Activated CD4-positive, alpha-beta T cell treated with anti-CD3 and anti-CD28 coated beads, Interleukin-2, amount 10 ng/mL, durations not matched to agents 7 days and 5 days (primary cell): ENCODE measurements at regions not wholly inside any gene's neighbourhood (a gene's known extent, or its start where the extent isn't known, plus 50 kb on each side); places are given as distances from the start of the nearest gene placed in this dataset.

Experiments used
- CTCF ChIA-PET: fragments of 350-600 bp; sonication (Branson Sonifier 250); formaldehyde crosslinking; loops from one replicate; lab custom pipeline; 2021; ENCODE audit warnings: antibody characterized with exemption; lab: Charles Lee
- POLR2A ChIA-PET: fragments of 350-600 bp; sonication (Branson Sonifier 250); formaldehyde crosslinking; loops from one replicate; lab custom pipeline; 2021; ENCODE audit warnings: antibody characterized with exemption; lab: Charles Lee
- DNase-seq: peaks from one replicate; pipeline ENCODE4 v3.0.0-alpha.2; 2020
- H3K27ac Mint-ChIP-seq: one replicate; pipeline ENCODE4 v1.8.0; 2021; ENCODE audit warnings: mild to moderate bottlenecking, moderate library complexity, mixed read lengths
- H3K27me3 Mint-ChIP-seq: one replicate; pipeline ENCODE4 v1.8.0; 2021; ENCODE audit warnings: mixed read lengths
- H3K36me3 Mint-ChIP-seq: one replicate; pipeline ENCODE4 v1.8.0; 2021; ENCODE audit warnings: low read depth, mixed read lengths
- H3K4me1 Mint-ChIP-seq: one replicate; pipeline ENCODE4 v1.8.0; 2021; ENCODE audit warnings: mixed read lengths
- H3K4me3 Mint-ChIP-seq: one replicate; pipeline ENCODE4 v1.8.0; 2021; ENCODE audit warnings: mild to moderate bottlenecking, moderate library complexity, mixed read lengths
- H3K9me3 Mint-ChIP-seq: one replicate; pipeline ENCODE4 v1.8.0; 2021; ENCODE audit warnings: mixed read lengths

- DNase-seq: no peak
- H3K27ac Mint-ChIP-seq: no peak overlapping the region
- POLR2A ChIA-PET: no interaction called here
- no peaks in the 10 kb centered on the region for H3K36me3 Mint-ChIP-seq
- H3K4me1 Mint-ChIP-seq: no peaks in the 10 kb centered on the region
- CTCF ChIA-PET: no interaction called here
- H3K4me3 Mint-ChIP-seq: no peak overlapping the region
- H3K9me3 Mint-ChIP-seq: no peaks in the 10 kb centered on the region
- H3K27me3 Mint-ChIP-seq: no peaks in the 10 kb centered on the region
Measured at GRCh38 chr6:103707596-103708325, 1152.0 kb downstream of the HACE1 start.

- POLR2A ChIA-PET: no interaction called here
- H3K27me3 Mint-ChIP-seq: no peaks in the 10 kb centered on the region
- CTCF ChIA-PET: no interaction called here
Measured at GRCh38 chr6:103699769-103700168, 1160.0 kb downstream of the HACE1 start.

GRCh38 chr6:103687430-103687829 lies 1172.3 kb downstream of the HACE1 start:
- ChIA-PET POLR2A (no interaction called here), CTCF (no interaction called here)
- Mint-ChIP-seq H3K9me3 (no peaks in the 10 kb centered on the region), H3K27me3 (no peaks in the 10 kb centered on the region), H3K36me3 (no peaks in the 10 kb centered on the region), H3K27ac (no peak overlapping the region), H3K4me3 (no peak overlapping the region), H3K4me1 (no peaks in the 10 kb centered on the region)
- DNase-seq: no peak

More at GRCh38 chr6:103699769-103700168, 1160.0 kb downstream of the HACE1 start:
- Mint-ChIP-seq H3K36me3 (no peaks in the 10 kb centered on the region), H3K4me1 (no peaks in the 10 kb centered on the region), H3K4me3 (no peak overlapping the region), H3K27ac (no peak overlapping the region), H3K9me3 (no peaks in the 10 kb centered on the region)
- DNase-seq: no peak

GRCh38 chr6:103680116-103680515 lies 1179.6 kb downstream of the HACE1 start:
- H3K4me1 Mint-ChIP-seq: peaks cover 3% of the 10 kb centered on the region
- POLR2A ChIA-PET: no interaction called here
- CTCF ChIA-PET: no interaction called here
- no peak overlapping the region for H3K27ac Mint-ChIP-seq
- H3K27me3 Mint-ChIP-seq: no peaks in the 10 kb centered on the region
- no peak overlapping the region for H3K4me3 Mint-ChIP-seq
- DNase-seq: no peak
- no peaks in the 10 kb centered on the region for H3K36me3 Mint-ChIP-seq
- no peaks in the 10 kb centered on the region for H3K9me3 Mint-ChIP-seq

GRCh38 chr6:103677290-103677689 lies 1182.4 kb downstream of the HACE1 start:
- ChIA-PET CTCF (no interaction called here), POLR2A (no interaction called here)
- no peak overlapping the region for H3K4me3 Mint-ChIP-seq
- peaks cover 3% of the 10 kb centered on the region for H3K4me1 Mint-ChIP-seq
- DNase-seq: no peak
- H3K27ac Mint-ChIP-seq: no peak overlapping the region
- H3K36me3 Mint-ChIP-seq: no peaks in the 10 kb centered on the region
- no peaks in the 10 kb centered on the region for H3K9me3 Mint-ChIP-seq
- H3K27me3 Mint-ChIP-seq: no peaks in the 10 kb centered on the region

GRCh38 chr6:103675807-103676406 lies 1183.8 kb downstream of the HACE1 start:
- POLR2A ChIA-PET: no interaction called here
- Mint-ChIP-seq H3K9me3 (no peaks in the 10 kb centered on the region), H3K27ac (no peak overlapping the region)

GRCh38 chr6:103674790-103675189 lies 1184.9 kb downstream of the HACE1 start:
- POLR2A ChIA-PET: no interaction called here
- no peaks in the 10 kb centered on the region for H3K27me3 Mint-ChIP-seq

More at GRCh38 chr6:103675807-103676406, 1183.8 kb downstream of the HACE1 start:
- no peak overlapping the region for H3K4me3 Mint-ChIP-seq
- CTCF ChIA-PET: no interaction called here
- H3K27me3 Mint-ChIP-seq: no peaks in the 10 kb centered on the region
- no peaks in the 10 kb centered on the region for H3K36me3 Mint-ChIP-seq
- no peak for DNase-seq
- peaks cover 3% of the 10 kb centered on the region for H3K4me1 Mint-ChIP-seq

GRCh38 chr6:103672169-103672568 lies 1187.5 kb downstream of the HACE1 start:
- Mint-ChIP-seq H3K27ac (no peak overlapping the region), H3K4me1 (peaks cover 3% of the 10 kb centered on the region), H3K27me3 (no peaks in the 10 kb centered on the region), H3K4me3 (no peak overlapping the region), H3K9me3 (no peaks in the 10 kb centered on the region), H3K36me3 (no peaks in the 10 kb centered on the region)
- POLR2A ChIA-PET: no interaction called here
- DNase-seq: no peak
- CTCF ChIA-PET: no interaction called here

More at GRCh38 chr6:103674790-103675189, 1184.9 kb downstream of the HACE1 start:
- no peak for DNase-seq
- no peaks in the 10 kb centered on the region for H3K9me3 Mint-ChIP-seq
- CTCF ChIA-PET: no interaction called here
- peaks cover 3% of the 10 kb centered on the region for H3K4me1 Mint-ChIP-seq
- H3K4me3 Mint-ChIP-seq: no peak overlapping the region
- no peak overlapping the region for H3K27ac Mint-ChIP-seq
- H3K36me3 Mint-ChIP-seq: no peaks in the 10 kb centered on the region

GRCh38 chr6:103629613-103630012 lies 1230.1 kb downstream of the HACE1 start:
- H3K27me3 Mint-ChIP-seq: no peaks in the 10 kb centered on the region
- no peaks in the 10 kb centered on the region for H3K4me1 Mint-ChIP-seq
- DNase-seq: no peak
- no peak overlapping the region for H3K4me3 Mint-ChIP-seq
- ChIA-PET POLR2A (no interaction called here), CTCF (no interaction called here)
- no peaks in the 10 kb centered on the region for H3K9me3 Mint-ChIP-seq
- H3K36me3 Mint-ChIP-seq: no peaks in the 10 kb centered on the region
- H3K27ac Mint-ChIP-seq: no peak overlapping the region

GRCh38 chr6:103617642-103618041 lies 1242.1 kb downstream of the HACE1 start:
- Mint-ChIP-seq H3K27me3 (no peaks in the 10 kb centered on the region), H3K36me3 (no peaks in the 10 kb centered on the region), H3K4me3 (no peak overlapping the region), H3K4me1 (no peaks in the 10 kb centered on the region), H3K27ac (no peak overlapping the region), H3K9me3 (peaks cover 17% of the 10 kb centered on the region)
- ChIA-PET CTCF (no interaction called here), POLR2A (no interaction called here)
- no peak for DNase-seq

- DNase-seq: no peak
- Mint-ChIP-seq H3K27me3 (no peaks in the 10 kb centered on the region), H3K27ac (no peak overlapping the region), H3K9me3 (peaks cover 6% of the 10 kb centered on the region), H3K4me3 (no peak overlapping the region), H3K4me1 (no peaks in the 10 kb centered on the region), H3K36me3 (no peaks in the 10 kb centered on the region)
- ChIA-PET POLR2A (no interaction called here), CTCF (no interaction called here)
Measured at GRCh38 chr6:103587722-103588121, 1272.0 kb downstream of the HACE1 start.

GRCh38 chr6:103578115-103578514 lies 1281.6 kb downstream of the HACE1 start:
- ChIA-PET CTCF (no interaction called here), POLR2A (no interaction called here)
- H3K4me1 Mint-ChIP-seq: no peaks in the 10 kb centered on the region
- no peaks in the 10 kb centered on the region for H3K36me3 Mint-ChIP-seq
- no peak overlapping the region for H3K4me3 Mint-ChIP-seq
- no peaks in the 10 kb centered on the region for H3K27me3 Mint-ChIP-seq
- peaks cover 8% of the 10 kb centered on the region for H3K9me3 Mint-ChIP-seq
- DNase-seq: no peak
- H3K27ac Mint-ChIP-seq: no peak overlapping the region

- Mint-ChIP-seq H3K27me3 (no peaks in the 10 kb centered on the region), H3K27ac (no peak overlapping the region), H3K4me3 (no peak overlapping the region), H3K36me3 (no peaks in the 10 kb centered on the region), H3K4me1 (no peaks in the 10 kb centered on the region), H3K9me3 (peaks cover 2% of the 10 kb centered on the region)
- ChIA-PET CTCF (no interaction called here), POLR2A (no interaction called here)
- no peak for DNase-seq
Measured at GRCh38 chr6:103570431-103570830, 1289.3 kb downstream of the HACE1 start.

GRCh38 chr6:103554911-103555310 lies 1304.8 kb downstream of the HACE1 start:
- no peak overlapping the region for H3K27ac Mint-ChIP-seq
- no peak for DNase-seq
- H3K27me3 Mint-ChIP-seq: no peaks in the 10 kb centered on the region
- H3K36me3 Mint-ChIP-seq: no peaks in the 10 kb centered on the region
- H3K9me3 Mint-ChIP-seq: peaks cover 4% of the 10 kb centered on the region
- no peaks in the 10 kb centered on the region for H3K4me1 Mint-ChIP-seq
- H3K4me3 Mint-ChIP-seq: no peak overlapping the region
- CTCF ChIA-PET: no interaction called here
- POLR2A ChIA-PET: no interaction called here
